Neural cell (in vitro differentiated cells): ENCODE measurements at regions not wholly inside any gene's neighbourhood (a gene's known extent, or its start where the extent isn't known, plus 50 kb on each side); places are given as distances from the start of the nearest gene placed in this dataset.
"Not testable (repeated sequence)": the region's sequence is repeated elsewhere in the genome, so short reads cannot be mapped to it uniquely, and the experiment has no call there.

ENCODE experiments used
- EZH2 ChIP-seq: fragments of 200-600, 300-800 bp; shearing (Covaris generic), sonication (generic); IDR thresholded peaks from 2 replicates; pipeline ENCODE4 v1.6.1; 2014; ENCODE audit warnings: antibody characterized with exemption, low read length, borderline replicate concordance, mild to moderate bottlenecking; ENCODE audit not compliant: insufficient read depth, poor library complexity, severe bottlenecking
- SMC3 ChIP-seq: fragments of 450-650 bp; conservative IDR thresholded peaks from 2 replicates; pipeline ENCODE4 v1.6.1; 2014; ENCODE audit warnings: antibody characterized with exemption, mild to moderate bottlenecking, moderate library complexity; ENCODE audit not compliant: poor library complexity
- TAF1 ChIP-seq: IDR thresholded peaks from 2 replicates; pipeline ENCODE4 v1.6.1; 2012; ENCODE audit warnings: low read depth
- TF ChIP-seq, protein P1 (sequence below): fragments of 450-650 bp; IDR thresholded peaks from 2 replicates; pipeline ENCODE4 v1.5.1; 2014; ENCODE audit warnings: antibody characterized with exemption, mild to moderate bottlenecking, moderate library complexity; ENCODE audit not compliant: poor library complexity, severe bottlenecking

DNA sequence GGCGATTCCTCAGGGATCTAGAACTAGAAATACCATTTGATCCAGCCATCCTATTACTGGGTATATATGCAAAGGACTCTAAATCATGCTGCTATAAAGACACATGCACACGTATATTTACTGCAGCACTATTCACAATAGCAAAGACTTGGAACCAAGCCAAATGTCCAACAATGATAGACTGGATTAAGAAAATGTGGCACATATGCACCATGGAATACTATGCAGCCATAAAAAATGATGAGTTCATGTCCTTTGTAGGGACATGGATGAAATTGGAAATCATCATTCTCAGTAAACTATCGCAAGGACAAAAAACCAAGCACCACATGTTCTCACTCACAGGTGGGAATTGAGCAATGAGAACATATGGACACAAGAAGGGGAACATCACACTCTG lies 93.1 kb upstream of the NT5E start:
- TF ChIP-seq, protein P1, sequence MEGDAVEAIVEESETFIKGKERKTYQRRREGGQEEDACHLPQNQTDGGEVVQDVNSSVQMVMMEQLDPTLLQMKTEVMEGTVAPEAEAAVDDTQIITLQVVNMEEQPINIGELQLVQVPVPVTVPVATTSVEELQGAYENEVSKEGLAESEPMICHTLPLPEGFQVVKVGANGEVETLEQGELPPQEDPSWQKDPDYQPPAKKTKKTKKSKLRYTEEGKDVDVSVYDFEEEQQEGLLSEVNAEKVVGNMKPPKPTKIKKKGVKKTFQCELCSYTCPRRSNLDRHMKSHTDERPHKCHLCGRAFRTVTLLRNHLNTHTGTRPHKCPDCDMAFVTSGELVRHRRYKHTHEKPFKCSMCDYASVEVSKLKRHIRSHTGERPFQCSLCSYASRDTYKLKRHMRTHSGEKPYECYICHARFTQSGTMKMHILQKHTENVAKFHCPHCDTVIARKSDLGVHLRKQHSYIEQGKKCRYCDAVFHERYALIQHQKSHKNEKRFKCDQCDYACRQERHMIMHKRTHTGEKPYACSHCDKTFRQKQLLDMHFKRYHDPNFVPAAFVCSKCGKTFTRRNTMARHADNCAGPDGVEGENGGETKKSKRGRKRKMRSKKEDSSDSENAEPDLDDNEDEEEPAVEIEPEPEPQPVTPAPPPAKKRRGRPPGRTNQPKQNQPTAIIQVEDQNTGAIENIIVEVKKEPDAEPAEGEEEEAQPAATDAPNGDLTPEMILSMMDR: not testable (repeated sequence)
- not testable (repeated sequence) for TF ChIP-seq TAF1, EZH2, SMC3
